GM19239 (cell line): ENCODE measurements at regions not wholly inside any gene's neighbourhood (a gene's known extent, or its start where the extent isn't known, plus 50 kb on each side); places are given as distances from the start of the nearest gene placed in this dataset.
"Not testable (repeated sequence)": the region's sequence is repeated elsewhere in the genome, so short reads cannot be mapped to it uniquely, and the experiment has no call there.

Experiments used
- DNase-seq: peaks from one replicate; pipeline ENCODE4 v3.0.0; 2011; ENCODE audit warnings: low spot score; ENCODE audit not compliant: insufficient read length
- FAIRE-seq: peaks from 2 replicates; lab custom pipeline; 2011; peaks lifted over from hg19 to GRCh38; lab: Jason Lieb, UNC

DNA sequence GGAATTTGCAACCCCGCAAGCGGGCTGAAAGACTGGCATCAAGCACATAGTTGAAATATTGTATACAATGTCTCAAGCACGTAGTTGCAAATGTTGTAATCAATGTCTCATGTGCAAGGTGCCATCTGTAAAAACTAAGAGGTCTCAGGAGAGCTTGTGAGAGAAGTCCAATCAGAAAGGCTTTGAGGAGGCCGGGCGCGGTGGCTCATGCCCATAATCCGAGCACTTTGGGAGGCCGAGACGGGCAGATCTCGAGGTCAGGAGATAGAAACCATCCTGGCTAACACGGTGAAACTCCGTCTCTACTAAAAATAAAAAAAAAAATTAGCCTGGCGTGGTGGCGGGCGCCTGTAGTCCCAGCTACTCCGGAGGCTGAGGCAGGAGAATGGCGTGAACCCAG lies 1414.7 kb downstream of the BRD1 start:
- not testable (repeated sequence) for DNase-seq, FAIRE-seq

- DNase-seq, result no peak
- FAIRE-seq, result no peak
Observed at GRCh38 chr22:48410536-48410935, 1417.1 kb downstream of the BRD1 start.

GRCh38 chr22:48407256-48407955 lies 1420.3 kb downstream of the BRD1 start:
- DNase-seq (no peak), FAIRE-seq (no peak)

DNA sequence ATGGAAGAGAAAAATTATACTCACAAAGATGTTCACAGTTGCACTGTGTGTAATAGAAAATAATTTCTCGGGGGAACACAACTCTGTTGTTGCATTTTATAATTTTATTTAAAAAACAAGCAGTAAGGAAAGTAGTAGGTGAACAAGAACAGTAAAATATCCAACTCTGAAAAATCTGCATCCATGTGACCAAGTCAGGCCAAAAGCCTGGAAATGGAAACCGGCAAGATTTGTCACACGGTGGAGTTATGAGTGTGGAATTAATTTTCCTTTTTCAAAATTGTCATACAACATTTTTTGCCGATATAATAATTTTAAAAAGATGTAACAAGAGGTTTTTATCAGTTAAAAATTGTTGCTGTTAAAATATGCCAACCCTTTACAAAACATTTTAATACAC lies 1421.5 kb downstream of the BRD1 start:
- DNase-seq, result no peak
- FAIRE-seq, result no peak

DNA sequence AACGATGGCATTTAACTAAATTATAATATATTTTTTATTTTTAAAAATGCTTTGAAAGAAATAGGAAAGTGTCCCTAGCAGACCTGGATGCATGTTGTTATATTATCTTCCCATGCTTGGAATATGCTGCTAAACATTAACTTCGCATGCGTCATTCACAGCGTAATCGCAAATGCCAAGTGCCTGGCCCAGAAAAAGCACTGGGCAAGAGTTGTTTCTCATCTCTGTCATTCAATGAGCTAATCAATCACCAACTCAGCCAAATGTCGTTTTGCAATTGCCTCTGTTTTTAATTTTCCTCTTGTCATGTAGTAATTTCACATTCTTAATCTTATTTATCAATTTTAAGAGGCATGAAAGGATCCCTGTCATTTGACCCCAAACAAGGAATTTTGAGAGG lies 1421.9 kb downstream of the BRD1 start:
- DNase-seq (no peak), FAIRE-seq (no peak)

GRCh38 chr22:48404801-48405447 lies 1422.7 kb downstream of the BRD1 start:
- FAIRE-seq (no peak), DNase-seq (no peak)

DNA sequence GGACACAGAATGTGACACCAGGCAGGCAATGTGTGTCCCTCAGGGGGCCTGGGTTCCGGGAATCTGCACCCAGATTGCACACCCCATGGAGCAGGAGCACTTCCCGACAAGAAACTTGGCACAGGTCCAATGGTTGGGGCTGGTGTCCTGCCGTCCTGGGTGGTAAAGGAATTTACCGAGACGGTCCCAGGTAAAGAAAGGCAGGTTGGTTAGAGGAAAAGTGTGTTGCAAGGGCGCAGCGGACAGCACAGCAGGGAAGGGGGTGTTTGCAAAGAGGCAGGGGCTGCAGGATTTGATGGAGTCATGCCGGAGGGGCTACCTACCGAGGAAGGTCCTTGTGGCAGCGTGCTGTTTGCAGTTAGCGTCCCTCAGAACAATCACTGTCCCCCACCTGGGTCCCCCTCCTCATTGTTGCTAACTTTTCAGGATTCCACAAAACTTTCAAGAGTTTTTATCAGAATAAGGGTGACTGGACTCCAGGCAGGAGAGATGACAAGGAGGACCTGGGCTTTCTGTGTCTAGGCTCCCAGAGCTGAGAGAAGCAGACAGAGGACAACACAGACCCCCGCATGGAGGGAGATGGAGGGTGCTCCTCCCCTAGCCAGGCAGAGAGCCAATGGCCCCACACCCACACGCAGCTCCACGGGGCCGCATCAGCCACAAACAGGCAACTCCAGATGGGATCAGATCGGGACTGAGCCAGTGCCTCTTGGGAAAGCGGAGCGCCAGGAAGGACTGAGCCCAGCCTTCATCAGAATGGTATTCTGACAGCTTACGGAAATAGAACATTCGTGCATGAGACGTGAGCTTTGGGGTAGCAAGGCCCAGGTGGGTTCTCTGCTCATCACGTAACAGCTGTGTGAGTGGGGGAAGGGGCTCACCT lies 1423.9 kb downstream of the BRD1 start:
- DNase-seq (no peak), FAIRE-seq (no peak)

DNA sequence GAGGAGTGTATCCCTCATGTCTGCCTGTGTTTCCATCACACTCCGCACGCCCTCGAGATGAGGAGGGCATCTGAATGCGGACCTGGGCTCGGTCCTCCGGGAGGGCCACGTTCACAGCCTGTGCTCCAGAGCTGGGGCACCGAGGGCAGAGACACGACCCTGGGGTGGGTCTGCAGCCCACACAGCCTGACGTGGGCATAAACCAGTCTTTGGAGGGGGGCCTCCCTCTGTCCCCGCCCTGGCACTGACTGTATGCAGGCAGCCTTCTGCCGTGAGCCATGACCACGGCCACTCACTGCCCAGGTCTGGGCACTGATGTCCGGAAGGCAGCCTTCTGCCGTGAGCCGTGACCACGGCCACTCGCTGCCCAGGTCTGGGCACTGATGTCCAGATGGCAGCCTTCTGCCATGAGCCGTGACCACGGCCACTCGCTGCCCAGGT lies 1425.1 kb downstream of the BRD1 start:
- FAIRE-seq, result no peak
- no peak for DNase-seq

- FAIRE-seq, DNase-seq: not testable (repeated sequence)
Observed at GRCh38 chr22:48401523-48401922, 1426.2 kb downstream of the BRD1 start.

DNA sequence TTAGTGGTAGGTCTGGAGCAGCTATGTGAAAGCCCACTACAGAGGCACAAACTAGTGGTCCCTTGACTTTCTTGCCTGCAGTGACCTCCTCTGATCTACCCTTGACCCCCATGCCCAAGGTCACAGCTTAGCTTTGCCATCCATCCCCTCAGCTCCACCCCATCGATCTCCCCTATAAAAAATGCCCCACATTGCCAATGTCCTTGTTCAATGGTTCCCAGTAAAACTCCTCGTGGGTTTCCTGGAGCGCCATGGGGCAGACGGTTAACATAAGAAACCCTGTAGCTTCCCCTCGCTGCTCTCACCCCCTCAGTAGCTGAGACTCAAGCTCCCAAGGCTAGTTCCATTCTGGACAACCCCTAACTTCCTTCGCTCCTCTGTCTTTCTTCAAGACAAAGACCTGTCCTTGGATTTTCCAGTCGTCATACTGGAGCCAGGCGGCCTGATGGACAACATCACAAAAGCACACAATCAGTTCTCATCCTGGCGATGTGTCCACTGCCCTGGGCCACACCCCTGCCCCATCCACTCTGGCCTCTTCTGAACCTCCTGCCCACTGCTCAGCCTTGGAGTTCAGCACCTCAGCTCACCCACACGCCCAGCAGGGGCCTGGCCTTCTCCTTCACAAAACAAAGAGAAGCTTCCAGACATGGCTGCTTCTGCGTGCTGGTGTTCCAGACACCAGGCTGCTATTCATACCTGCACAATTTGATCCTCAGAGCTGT lies 1429.3 kb downstream of the BRD1 start:
- DNase-seq (no peak), FAIRE-seq (no peak)

DNA sequence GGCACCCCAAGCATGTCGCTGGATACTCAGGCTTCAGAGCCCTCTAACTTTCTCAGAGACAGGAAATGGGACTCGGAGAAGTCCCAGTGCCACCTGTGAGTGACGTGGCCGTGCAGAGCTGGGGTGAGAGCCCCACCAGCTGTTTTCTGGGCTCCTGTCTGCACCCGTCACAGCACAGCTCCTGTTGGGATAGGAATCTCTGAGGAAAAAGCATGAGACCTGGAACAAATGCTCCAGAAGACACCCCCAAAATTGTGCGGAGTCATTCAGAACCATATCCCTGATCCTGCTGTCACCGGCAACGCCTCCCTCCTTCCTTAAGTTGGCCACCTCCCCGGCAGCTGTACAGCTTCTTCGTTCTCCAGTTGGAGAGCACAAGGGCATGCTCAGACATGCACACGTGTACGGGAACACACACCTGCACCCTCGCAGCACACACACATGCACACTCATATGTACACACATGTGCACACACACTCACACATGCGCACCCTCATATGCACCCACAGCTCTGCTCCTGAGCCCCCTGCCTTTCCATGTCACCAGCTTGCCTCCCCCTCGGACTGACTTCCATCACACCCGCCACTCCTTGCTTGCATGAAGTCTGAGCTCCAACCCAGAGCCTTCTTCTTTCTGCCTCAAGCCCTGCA lies 1430.0 kb downstream of the BRD1 start:
- FAIRE-seq (no peak), DNase-seq (no peak)

DNA sequence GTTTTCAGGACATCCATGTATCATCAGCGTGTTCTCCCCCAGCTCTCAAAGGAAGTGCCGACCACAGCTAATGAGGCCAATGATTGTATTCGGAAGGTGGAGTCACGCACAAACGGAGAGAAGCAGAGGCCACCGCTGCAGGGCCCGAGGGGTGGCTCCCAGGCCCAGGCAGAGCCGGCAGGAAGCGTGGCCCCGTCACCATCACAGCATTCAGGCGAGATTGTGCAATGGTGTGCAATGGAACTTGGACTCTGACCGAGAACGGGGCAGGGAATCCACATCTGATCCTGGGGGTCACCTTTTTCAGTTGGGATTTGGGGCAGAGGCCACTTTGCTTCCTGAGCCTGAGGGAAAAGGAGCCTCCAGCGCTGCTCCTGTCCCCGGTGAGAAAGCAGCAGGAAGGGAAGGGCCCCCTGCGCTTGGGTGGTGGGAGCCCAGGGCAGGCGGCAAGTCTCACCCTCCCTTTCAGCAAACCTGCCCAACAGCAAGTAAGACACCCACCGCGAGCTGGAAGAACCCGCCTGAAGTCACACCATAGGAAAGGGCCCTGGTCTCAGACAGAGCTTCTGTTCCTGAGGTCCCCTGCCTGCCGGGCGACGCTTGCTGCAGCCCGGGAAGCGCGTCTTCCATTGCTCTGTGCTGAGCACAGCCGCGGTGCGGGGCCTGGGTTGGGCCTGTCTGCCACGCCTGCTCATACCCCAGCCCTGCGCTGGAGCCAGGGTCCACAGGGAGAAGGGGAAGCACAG lies 1430.7 kb downstream of the BRD1 start:
- DNase-seq, result no peak
- FAIRE-seq, result no peak

DNA sequence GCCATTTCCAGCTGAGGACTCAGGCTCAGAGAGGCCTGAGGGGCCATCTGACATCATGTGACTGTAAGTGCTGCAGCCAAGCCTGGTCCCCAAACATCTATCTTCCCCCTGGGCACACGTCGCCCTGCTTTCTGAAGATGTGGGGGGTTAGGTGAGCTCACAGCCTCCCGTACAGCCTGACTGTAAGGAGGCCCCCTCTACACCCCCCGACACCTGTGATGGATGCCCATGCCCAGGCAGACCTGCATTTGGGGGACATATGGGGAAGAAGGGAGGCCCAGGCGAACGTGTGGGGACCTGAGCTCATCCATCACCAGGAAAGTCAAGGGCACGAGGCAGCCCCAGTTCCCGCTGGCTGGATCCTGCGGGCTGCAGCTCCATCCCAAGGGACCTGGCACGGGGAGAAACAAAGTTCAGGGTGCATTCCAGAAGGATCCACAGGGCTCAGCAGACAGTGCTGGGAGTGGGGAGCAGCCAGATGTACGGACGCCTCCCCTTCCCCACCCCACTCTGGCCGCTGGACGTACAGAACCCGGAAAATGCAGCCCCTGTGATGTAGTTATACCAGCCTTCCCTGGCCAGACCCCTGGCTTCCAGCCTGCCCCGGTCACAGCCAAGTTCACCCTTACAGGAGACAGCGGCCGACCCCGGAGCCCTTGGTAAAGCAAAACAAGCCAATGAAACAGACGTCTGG lies 1431.4 kb downstream of the BRD1 start:
- DNase-seq (no peak), FAIRE-seq (no peak)

GRCh38 chr22:48395201-48395600 lies 1432.5 kb downstream of the BRD1 start:
- DNase-seq (no peak), FAIRE-seq (no peak)

GRCh38 chr22:48394787-48395186 lies 1432.9 kb downstream of the BRD1 start:
- DNase-seq (no peak), FAIRE-seq (no peak)

DNA sequence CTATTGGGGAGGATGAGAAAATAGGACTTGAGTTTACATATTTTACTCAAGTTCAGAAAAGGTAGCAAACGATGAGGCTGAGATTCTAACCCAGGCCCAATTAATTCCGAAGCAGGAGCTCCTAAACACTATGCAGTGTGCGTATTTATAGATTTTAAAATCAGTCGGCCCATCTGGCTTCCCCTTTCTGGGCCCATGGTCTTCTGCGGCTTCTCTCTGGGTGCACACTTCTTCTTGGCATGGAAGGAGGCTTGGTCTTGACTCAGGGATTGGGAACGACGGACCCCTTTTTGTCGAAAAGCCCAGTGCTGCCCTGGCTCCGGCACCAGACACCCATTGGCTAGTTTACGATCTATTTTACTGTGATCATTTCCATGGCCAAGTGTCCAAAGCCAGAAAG lies 1433.8 kb downstream of the BRD1 start:
- DNase-seq (no peak), FAIRE-seq (no peak)

DNA sequence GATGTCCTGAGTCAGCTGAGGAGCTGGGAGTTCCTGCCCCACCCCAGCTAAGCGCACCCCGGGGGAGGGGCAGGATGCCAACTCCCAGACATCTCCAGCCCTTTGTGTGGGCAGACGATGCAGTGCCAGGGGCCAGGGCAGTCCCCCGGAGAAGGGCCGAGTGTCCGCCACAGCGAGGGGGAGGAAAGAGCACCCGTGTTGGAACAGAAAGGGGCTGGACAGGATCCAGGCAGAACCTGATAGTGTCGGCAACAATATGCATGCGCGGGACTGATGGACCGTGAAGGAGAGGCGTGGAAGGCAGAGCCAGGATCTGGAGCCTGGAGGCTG lies 1434.7 kb downstream of the BRD1 start:
- DNase-seq (no peak), FAIRE-seq (no peak)

DNA sequence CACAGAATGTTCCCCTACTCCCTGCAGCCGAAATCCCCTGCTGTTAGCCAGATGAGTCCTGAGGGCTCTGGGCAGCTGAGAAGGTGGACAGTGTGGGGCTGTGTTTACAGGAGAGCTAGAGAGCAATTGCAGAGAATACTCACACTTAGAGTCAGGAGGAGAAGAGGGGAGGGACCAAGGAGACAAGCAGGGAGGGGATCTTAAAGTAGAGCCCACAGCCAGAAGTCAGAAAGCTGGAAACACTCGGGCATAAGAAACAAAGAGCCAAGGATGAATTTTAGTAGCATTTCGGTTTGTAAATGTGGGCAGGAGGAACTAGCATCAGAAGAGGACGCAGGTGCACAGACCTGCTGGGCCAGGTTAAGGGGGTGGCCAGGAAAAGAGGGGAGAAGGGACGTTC lies 1435.9 kb downstream of the BRD1 start:
- no peak for DNase-seq
- no peak for FAIRE-seq
